ENCODE measurements at regions not wholly inside any gene's neighbourhood (a gene's known extent, or its start where the extent isn't known, plus 50 kb on each side); places are given as distances from the start of the nearest gene placed in this dataset.
"Not testable (repeated sequence)": the region's sequence is repeated elsewhere in the genome, so short reads cannot be mapped to it uniquely, and the experiment has no call there.

GRCh38 chr3:17865631-17866030, 123.2 kb upstream of the TBC1D5 start:
- DNase-seq, result no peak

GRCh38 chr3:17861476-17861875, 119.0 kb upstream of the TBC1D5 start:
- no peak for DNase-seq

GRCh38 chr3:17860840-17861471, 118.5 kb upstream of the TBC1D5 start:
- not testable (repeated sequence) for DNase-seq

DNA sequence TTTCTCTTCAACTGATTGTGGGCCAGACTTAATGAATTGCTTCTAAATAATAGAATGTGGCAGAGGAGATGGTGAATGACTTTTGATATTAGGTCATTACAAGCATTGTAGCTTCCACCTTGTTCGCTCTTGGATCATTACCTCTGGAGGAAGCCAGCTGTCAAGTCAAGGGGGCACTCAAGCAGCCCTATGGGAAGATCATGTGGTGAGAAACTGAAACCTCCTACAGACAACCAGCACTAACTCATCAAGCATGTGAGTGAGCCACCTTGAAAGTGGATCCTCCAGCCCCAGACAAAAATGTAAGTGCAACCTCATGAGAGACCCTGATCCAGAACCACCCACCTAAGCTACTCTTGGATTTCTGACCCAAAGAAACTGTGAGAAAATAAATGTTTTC, 109.8 kb upstream of the TBC1D5 start:
- no peak for DNase-seq

DNA sequence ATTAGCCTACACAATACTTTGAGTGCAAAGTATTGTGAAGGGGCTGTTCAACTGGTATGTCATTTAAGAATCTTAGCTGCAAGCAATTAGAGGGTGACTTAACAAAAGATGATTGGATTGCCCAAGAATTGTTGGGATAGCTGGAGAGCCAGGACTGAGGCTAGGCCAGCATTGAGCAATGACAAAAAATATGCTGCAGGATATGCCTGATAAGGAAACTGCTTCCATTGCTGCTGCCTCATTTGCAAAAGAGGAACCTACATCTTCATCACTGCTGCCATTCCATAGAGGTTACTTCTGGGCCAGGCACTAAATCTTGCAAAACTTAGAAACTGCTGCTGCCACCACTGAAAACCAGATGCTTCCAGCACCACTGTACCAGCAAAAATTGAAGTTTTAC, 108.0 kb upstream of the TBC1D5 start:
- no peak for DNase-seq

- DNase-seq, result no peak
These were observed 105.7 kb upstream of the TBC1D5 start for GRCh38 chr3:17848102-17848501.

DNA sequence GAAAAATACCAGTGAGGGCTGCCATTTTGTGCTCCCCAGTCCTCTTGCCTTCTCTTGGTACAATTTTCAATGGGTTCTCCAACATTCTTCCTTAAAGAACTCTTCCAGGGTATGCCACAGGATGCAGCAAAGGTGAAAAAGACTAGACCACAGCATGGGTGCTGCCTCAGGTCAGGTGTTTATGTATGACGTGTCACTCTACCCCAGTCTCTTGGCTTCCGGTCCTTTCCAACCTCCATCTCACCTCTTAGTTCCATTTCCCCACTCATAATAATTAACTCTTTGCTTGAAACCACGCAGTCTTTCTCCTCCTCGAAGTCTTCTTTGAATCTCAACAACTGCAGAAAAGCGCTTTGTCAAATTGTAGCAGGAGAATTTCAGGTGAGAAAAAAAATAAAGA, 104.7 kb upstream of the TBC1D5 start:
- DNase-seq, result no peak

DNA sequence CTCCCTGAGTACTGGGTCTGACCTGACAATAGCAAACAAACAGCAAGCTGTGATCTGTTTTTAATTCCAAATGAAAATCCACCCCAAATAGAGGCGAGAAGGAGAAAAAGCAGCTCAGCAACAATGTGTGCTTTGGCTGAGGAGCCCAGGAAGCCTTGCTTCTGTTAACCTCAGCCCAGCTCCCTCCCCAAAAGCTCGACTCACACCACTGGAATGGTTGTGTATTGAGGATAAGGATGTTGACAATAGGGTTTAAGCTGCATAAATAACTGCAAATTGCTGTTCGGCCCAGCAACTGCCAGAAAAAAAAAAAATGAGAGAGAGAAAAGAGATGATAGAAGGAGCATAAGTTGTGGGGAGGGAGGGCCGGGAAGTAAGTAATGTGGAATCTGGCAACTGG, 104.0 kb upstream of the TBC1D5 start:
- DNase-seq, result no peak

DNA sequence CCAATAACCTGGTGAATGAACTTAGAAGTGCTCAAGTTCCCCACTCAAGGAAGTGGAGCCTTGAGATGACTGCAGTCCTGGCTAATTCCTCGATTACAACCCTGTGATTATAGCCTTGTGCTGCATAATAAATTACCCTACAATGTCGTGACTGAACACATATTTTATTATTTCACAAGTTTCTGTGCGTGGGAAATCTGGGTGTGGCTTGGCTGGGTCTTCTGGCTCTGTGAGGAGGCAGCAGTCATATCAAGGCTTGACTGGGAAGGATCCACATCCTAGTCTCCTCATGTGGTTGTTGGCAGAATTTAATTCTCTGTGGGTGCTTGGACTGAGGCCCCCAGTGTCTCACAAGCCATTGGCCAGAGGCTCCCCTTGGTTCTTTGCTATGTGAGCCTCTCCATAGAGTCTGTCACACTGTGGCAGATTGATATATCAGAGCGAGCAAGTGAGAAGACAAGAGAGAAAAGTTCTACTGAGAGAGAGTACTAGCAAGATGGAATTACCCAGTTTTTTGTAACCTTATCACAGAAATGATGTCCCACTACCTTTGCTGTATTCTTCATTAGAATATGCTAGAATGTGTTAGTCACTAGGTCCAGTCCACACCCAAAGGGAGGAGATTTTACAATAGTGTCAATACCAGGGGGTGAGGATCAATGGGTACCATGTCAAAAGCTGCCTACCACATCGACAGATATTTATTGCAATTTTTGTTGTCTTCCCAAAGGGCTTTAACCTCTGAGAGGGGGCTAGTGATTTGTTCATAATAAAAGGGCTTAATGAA, 102.8 kb upstream of the TBC1D5 start:
- DNase-seq, result no peak

- DNase-seq, result no peak
These were observed 101.8 kb upstream of the TBC1D5 start for GRCh38 chr3:17844236-17844635.

GRCh38 chr3:17841190-17841828, 98.9 kb upstream of the TBC1D5 start:
- peak; percentile 59 to 78 for DNase-seq

GRCh38 chr3:17840651-17841050, 98.2 kb upstream of the TBC1D5 start:
- no peak for DNase-seq

DNA sequence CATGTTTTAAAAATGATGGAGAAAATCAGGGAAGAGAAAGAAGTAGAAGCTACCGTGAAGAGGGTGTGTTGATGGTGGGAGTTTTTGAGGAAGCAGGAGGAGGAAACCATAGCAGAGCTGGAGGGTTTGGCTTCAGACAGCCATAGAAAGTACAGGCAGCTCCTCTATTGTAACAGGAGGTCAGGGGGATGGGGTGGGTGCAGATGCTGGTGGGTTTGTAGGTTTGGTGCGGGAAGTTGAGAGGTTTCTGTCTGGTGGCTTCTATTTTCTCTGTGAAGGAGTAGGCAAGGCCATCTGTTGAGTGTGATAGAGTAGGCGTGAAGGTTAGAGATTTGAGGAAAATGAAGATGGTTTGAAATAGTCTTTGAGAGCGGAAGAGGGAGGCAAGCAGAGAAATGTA, 97.7 kb upstream of the TBC1D5 start:
- DNase-seq, result no peak

GRCh38 chr3:17836919-17837318, 94.5 kb upstream of the TBC1D5 start:
- DNase-seq, result no peak

DNA sequence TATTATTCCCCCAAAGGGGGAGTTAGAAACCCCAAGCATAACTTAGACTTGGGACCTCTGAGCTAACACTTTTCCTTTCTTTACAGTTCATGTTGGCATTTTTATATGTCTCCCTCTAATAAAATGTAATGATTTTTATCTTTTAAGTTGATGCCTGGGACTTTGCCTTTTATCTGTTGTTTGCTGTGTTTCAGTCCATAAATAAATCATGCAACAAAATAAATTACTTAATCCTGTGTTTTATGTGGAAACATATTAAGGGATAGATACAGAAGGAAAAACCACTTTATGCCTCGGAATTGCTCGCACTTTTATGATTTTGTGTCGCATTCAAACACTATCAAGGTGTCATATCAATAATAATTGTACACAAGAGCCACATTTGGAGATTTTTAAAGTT, 93.7 kb upstream of the TBC1D5 start:
- no peak for DNase-seq

- no peak for DNase-seq
These were observed 91.5 kb upstream of the TBC1D5 start for GRCh38 chr3:17833786-17834559.

DNA sequence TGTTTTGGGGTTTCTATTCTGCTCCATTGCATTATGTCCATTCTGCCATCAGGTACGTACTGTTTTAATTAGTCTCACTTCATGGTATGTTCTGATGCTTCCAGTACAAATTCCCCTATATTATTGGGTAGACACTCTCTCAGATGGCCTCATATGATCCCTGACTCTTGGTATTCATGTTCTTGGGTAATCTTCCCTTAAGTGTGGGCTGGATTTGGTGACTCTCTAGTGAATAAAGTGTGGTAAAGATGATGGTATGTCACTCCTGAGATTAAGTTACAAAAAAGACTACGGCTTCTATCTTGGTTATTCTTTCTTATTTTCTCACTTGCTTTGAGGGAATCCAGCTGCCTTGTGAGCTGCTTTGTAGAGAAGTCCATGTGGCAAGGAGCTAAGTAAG, 89.6 kb upstream of the TBC1D5 start:
- DNase-seq, result no peak

DNA sequence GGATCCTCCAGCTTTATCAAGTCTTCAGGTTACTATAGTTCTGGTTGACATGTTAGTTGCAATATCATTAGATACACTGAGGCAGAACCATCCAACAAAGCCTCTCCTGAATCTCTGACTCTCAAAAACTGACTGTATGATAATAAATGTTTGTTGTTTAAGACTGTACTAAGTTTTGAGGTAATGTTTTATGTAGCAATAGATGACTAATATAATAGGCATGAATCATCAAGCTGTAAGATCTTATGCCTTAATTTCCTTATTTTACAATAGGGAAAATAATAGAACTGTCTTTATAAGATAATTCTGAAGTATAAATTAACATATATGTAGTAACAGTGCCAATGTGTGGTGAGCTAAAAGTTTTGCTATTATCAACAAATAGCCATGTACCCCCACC, 88.9 kb upstream of the TBC1D5 start:
- DNase-seq, result no peak

DNA sequence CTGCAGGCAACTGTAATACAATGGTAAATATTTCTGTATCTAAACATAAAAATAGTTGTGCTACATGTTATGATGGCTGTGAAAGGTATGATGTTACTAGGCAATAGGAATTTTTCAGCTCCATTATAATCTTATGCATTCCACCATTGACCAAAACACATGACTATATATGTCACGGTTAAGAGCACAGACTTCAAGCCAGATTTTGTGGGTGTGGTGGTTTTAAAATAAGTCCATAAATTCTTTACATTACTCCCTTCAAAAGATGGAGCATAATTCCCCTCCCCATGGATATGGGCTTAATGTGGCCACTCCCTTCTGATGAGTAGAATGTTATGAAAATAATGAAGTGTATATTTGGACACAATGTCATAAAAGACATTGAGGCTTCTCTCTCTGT, 88.4 kb upstream of the TBC1D5 start:
- DNase-seq, result no peak

DNA sequence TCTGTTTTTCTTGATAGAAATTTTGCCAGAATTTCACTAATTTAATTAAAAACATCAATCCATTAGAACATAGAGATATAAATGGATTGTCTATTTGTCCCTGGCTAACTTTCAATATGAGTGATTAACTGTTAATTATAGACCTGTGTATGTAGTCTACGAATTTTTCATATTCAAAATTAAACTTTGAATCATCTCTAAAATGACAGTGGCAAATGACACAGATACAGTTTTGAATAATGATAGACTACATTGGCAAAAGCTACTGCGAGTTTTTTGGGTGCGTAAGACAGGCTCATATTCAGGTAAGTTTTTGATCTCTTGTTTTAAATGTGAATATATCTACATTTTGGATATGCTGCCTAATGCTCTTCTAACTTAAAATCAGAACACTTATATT, 86.0 kb upstream of the TBC1D5 start:
- no peak for DNase-seq

GRCh38 chr3:17825298-17825697, 82.9 kb upstream of the TBC1D5 start:
- no peak for DNase-seq

- no peak for DNase-seq
These were observed 81.4 kb upstream of the TBC1D5 start for GRCh38 chr3:17823816-17824215.

DNA sequence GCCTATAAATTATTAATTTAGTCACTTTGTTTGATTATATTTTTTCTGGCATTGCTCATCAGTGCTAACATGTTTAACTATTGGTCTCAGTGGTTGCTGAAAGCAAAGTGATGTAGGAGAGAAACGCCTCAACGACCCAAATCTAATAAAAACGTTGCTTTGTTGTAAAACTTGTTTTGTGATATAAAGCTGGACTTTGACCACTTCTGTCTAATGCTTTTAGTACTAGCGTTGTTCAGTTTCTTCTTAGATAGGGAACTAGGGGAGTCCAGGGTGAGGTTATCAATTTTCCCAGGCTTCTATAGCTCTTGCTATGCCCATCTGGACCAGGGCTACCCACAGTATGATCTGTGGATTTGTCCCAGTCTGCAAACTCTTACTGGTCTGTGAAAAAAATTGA, 80.6 kb upstream of the TBC1D5 start:
- DNase-seq, result no peak

DNA sequence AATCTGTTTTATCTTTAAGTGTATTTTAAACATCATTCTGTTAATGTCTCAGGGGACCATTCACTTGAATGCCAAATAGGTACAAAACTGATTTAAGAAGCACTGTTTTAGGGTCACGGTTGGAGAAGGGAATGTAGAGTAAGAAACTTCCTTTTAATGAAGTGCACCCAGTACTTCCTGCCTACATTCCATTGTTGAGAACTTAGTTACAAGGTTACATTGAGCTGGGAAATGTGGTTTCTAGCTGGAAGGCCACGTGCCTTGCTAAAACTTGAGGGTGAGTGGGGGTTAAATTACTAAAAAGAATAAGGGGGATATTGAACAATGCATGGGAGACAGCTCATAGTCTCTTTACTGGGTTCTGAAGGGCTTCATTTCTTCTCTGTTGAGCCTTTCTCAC, 78.3 kb upstream of the TBC1D5 start:
- DNase-seq, result no peak

Data from activated CD4-positive, alpha-beta T cell treated with anti-CD3 and anti-CD28 coated beads for 4 hours (primary cell).